B cell (primary cell): ENCODE measurements at regions not wholly inside any gene's neighbourhood (a gene's known extent, or its start where the extent isn't known, plus 50 kb on each side); places are given as distances from the start of the nearest gene placed in this dataset.

Source experiments
- ATAC-seq: fragments of 200-7000 bp; cut with Tn5 transposase; one replicate; pipeline ENCODE4 v1.10.0; 2021; ENCODE audit warnings: low read depth, mild to moderate bottlenecking, moderate number of reproducible peaks, moderate library complexity
- CTCF ChIA-PET: fragments of 350-600 bp; sonication (Branson Sonifier 250); formaldehyde crosslinking; loops from one replicate; lab custom pipeline; 2021; ENCODE audit warnings: antibody characterized with exemption, inconsistent platforms; lab: Charles Lee
- POLR2A ChIA-PET: fragments of 350-600 bp; sonication (Branson Sonifier 250); formaldehyde crosslinking; loops from one replicate; lab custom pipeline; 2021; ENCODE audit warnings: antibody characterized with exemption; lab: Charles Lee
- DNase-seq: peaks from one replicate; pipeline ENCODE4 v3.0.0; 2013
- H2AFZ ChIP-seq: 2 replicates; pipeline ENCODE4 v1.6.1; 2012; ENCODE audit warnings: mild to moderate bottlenecking, low read depth, low read length; ENCODE audit not compliant: insufficient read depth, poor library complexity, severe bottlenecking
- H3K27ac ChIP-seq, 2 donors: 1 replicate in 1 of 2; 2 replicates in 1 of 2; pipeline ENCODE4 v1.5.1; 2012 to 2013; ENCODE audit warnings: low read length in 2 of 2, mild to moderate bottlenecking in 2 of 2, moderate library complexity in 1 of 2
- H3K27me3 ChIP-seq, 4 experiments: fragments of 200-600 bp in 1 of 4; sonication (generic) in 1 of 4; replicated peaks in 1 of 4; 1 replicate in 2 of 4; 2 replicates in 2 of 4; pipeline versions ENCODE4 v1.6.1 to v1.7.0; 2013 to 2016; ENCODE audit warnings: low read length in 3 of 4, mild to moderate bottlenecking in 2 of 4, mixed read lengths in 1 of 4, moderate library complexity in 1 of 4; ENCODE audit not compliant: insufficient read depth in 4 of 4, control insufficient read depth in 3 of 4; ENCODE audit errors: control extremely low read depth in 1 of 4
- H3K36me3 ChIP-seq, 2 experiments: replicated peaks in 1 of 2; 1 replicate in 1 of 2; 2 replicates in 1 of 2; pipeline versions ENCODE4 v1.6.1 to v1.7.1; 2013; ENCODE audit warnings: low read length in 1 of 2; ENCODE audit not compliant: insufficient read depth in 2 of 2, control insufficient read depth in 1 of 2; ENCODE audit errors: control extremely low read depth in 1 of 2, extremely low read depth in 1 of 2
- H3K4me1 ChIP-seq, 2 donors: fragments of 200-600 bp in 1 of 2; sonication (generic) in 1 of 2; 1 replicate in 1 of 2; 2 replicates in 1 of 2; pipeline versions ENCODE4 v1.5.1 to v1.6.1; 2013 to 2017; ENCODE audit warnings: low read length in 2 of 2; ENCODE audit not compliant: control insufficient read depth in 2 of 2, insufficient read depth in 2 of 2
- H3K4me2 ChIP-seq: replicated peaks from 2 replicates; pipeline ENCODE3; 2012; ENCODE audit warnings: mild to moderate bottlenecking, low read depth, low read length; ENCODE audit not compliant: poor library complexity, severe bottlenecking
- H3K4me3 ChIP-seq, 5 experiments: fragments of 200-600 bp in 1 of 5; sonication (generic) in 1 of 5; 1 replicate in 3 of 5; 2 replicates in 2 of 5; pipeline versions ENCODE4 v1.5.1 to v1.7.0; 2011 to 2016; ENCODE audit warnings: low read length in 4 of 5, mild to moderate bottlenecking in 4 of 5, low read depth in 2 of 5, control low read depth in 1 of 5, moderate library complexity in 1 of 5; ENCODE audit not compliant: insufficient read depth in 1 of 5; ENCODE audit errors: control extremely low read depth in 1 of 5, extremely low read depth in 1 of 5
- H3K79me2 ChIP-seq: fragments of 200-600 bp; sonication (generic); one replicate; pipeline ENCODE4 v1.6.0; 2016; ENCODE audit warnings: low read length; ENCODE audit not compliant: control insufficient read depth, insufficient read depth
- H3K9ac ChIP-seq: fragments of 200-600 bp; sonication (generic); 2 replicates; pipeline ENCODE4 v1.6.1; 2017; ENCODE audit warnings: mild to moderate bottlenecking, low read length, moderate library complexity
- H3K9me3 ChIP-seq, 3 donors: one replicate each; pipeline versions ENCODE4 v1.6.1 to v1.7.1; 2013; ENCODE audit warnings: low read length in 2 of 3; ENCODE audit not compliant: control insufficient read depth in 2 of 3, insufficient read depth in 1 of 3; ENCODE audit errors: control extremely low read depth in 1 of 3
- H4K20me1 ChIP-seq: 2 replicates; pipeline ENCODE4 v1.6.0; 2012; ENCODE audit warnings: mild to moderate bottlenecking, low read length; ENCODE audit not compliant: insufficient read depth, control insufficient read depth, poor library complexity, severe bottlenecking
- H3K27ac Mint-ChIP-seq: one replicate; pipeline ENCODE4 v1.8.0; 2021; ENCODE audit warnings: mixed read lengths
- H3K27me3 Mint-ChIP-seq: one replicate; pipeline ENCODE4 v1.8.0; 2021; ENCODE audit warnings: mixed read lengths
- H3K4me1 Mint-ChIP-seq: one replicate; pipeline ENCODE4 v1.8.0; 2021; ENCODE audit warnings: mixed read lengths
- H3K4me3 Mint-ChIP-seq: one replicate; pipeline ENCODE4 v1.8.0; 2021; ENCODE audit warnings: mixed read lengths
- H3K9me3 Mint-ChIP-seq: one replicate; pipeline ENCODE4 v1.8.0; 2022; ENCODE audit warnings: mixed read lengths; ENCODE audit not compliant: insufficient read depth
- CTCF ChIP-seq: fragments of 200-600 bp; IDR thresholded peaks from one replicate; pipeline ENCODE4 v1.8.0; 2022; ENCODE audit warnings: antibody characterized with exemption, mild to moderate bottlenecking
- EZH2 ChIP-seq: IDR thresholded peaks from 2 replicates; pipeline ENCODE4 v1.6.1; 2012; ENCODE audit warnings: borderline replicate concordance, low read depth, mild to moderate bottlenecking, moderate library complexity, low read length; ENCODE audit not compliant: insufficient read depth, poor library complexity, severe bottlenecking
- WGBS: methylation state at CpG from one replicate; pipeline ENCODE4 v1.1.5; 2013; ENCODE audit warnings: missing lambda C conversion rate; ENCODE audit not compliant: insufficient coverage; 5-methylcytosine and 5-hydroxymethylcytosine counted together
- intact Hi-C: fragments of 100-400 bp; cut with micrococcal nuclease; formaldehyde crosslinking; loops from one replicate; pipeline ENCODE4 v1.10.0; 2022

GRCh38 chr12:64933791-64934190 is 109.3 kb downstream of the TBC1D30 start:
- no peaks in the 10 kb centered on the region for H3K36me3 ChIP-seq
- H3K9ac ChIP-seq = no peak overlapping the region
- intact Hi-C loops = no loop called here
- H3K27ac Mint-ChIP-seq = no peak overlapping the region
- no peak overlapping the region for H3K27ac ChIP-seq
- TF ChIP-seq CTCF (no peak), EZH2 (no peak)
- peaks cover 55% of the 10 kb centered on the region for H3K27me3 Mint-ChIP-seq
- DNase-seq = no peak
- ChIA-PET POLR2A (no interaction called here), CTCF (interaction anchor here (1.5 kb wide), 1 partner anchor 298 kb away, joined by 4 read pairs; no protein-coding TSS in a partner anchor)
- ATAC-seq = no peak
- no peaks in the 10 kb centered on the region for H3K4me1 ChIP-seq
- WGBS = no CpG with 5 or more reads among the region's 2 CpGs
- H4K20me1 ChIP-seq = no peaks in the 10 kb centered on the region
- no peak overlapping the region for H3K4me3 Mint-ChIP-seq
- H3K4me1 Mint-ChIP-seq = no peaks in the 10 kb centered on the region
- no peaks in the 10 kb centered on the region for H3K79me2 ChIP-seq
- H3K9me3 ChIP-seq = peaks cover 0 to 1% (median 0%) of the 10 kb centered on the region in 3 donors
- no peak overlapping the region for H2AFZ ChIP-seq
- H3K4me2 ChIP-seq = no peak overlapping the region
- H3K9me3 Mint-ChIP-seq = no peaks in the 10 kb centered on the region
- no peak overlapping the region for H3K4me3 ChIP-seq
- peaks cover 0 to 5% (median 1%) of the 10 kb centered on the region in 4 experiments for H3K27me3 ChIP-seq

- CTCF ChIA-PET = no interaction called here
These were observed 113.0 kb downstream of the TBC1D30 start for GRCh38 chr12:64937452-64937851.

More at GRCh38 chr12:64937452-64937851, 113.0 kb downstream of the TBC1D30 start:
- no peak overlapping the region for H2AFZ ChIP-seq
- no peak overlapping the region for H3K27ac ChIP-seq
- H4K20me1 ChIP-seq = no peaks in the 10 kb centered on the region
- no peak overlapping the region for H3K4me3 ChIP-seq
- no peak overlapping the region for H3K9ac ChIP-seq
- Mint-ChIP-seq H3K4me3 (no peak overlapping the region), H3K9me3 (no peaks in the 10 kb centered on the region), H3K27ac (no peak overlapping the region), H3K27me3 (peaks cover 32% of the 10 kb centered on the region), H3K4me1 (no peaks in the 10 kb centered on the region)
- H3K79me2 ChIP-seq = no peaks in the 10 kb centered on the region
- peaks cover 0 to 1% (median 0%) of the 10 kb centered on the region in 3 donors for H3K9me3 ChIP-seq
- H3K4me1 ChIP-seq = no peaks in the 10 kb centered on the region
- ATAC-seq = no peak
- no peaks in the 10 kb centered on the region for H3K36me3 ChIP-seq
- DNase-seq = no peak
- POLR2A ChIA-PET = no interaction called here
- no peak overlapping the region for H3K4me2 ChIP-seq
- TF ChIP-seq CTCF = no peak
- TF ChIP-seq EZH2 = no peak
- peaks cover 0 to 5% (median 1%) of the 10 kb centered on the region in 4 experiments for H3K27me3 ChIP-seq
- intact Hi-C loops = no loop called here
